ENCODE measurements at regions not wholly inside any gene's neighbourhood (a gene's known extent, or its start where the extent isn't known, plus 50 kb on each side); places are given as distances from the start of the nearest gene placed in this dataset.

GRCh38 chr6:30804333-30804732 is 60.0 kb upstream of the IER3 start:
- ChIA-PET POLR2A (interaction anchor here (0.6 kb wide), 1 partner anchor 718 kb away, joined by 4 read pairs; no protein-coding TSS in a partner anchor), CTCF (no interaction called here)
- no peak overlapping the region for H3K27ac Mint-ChIP-seq
- Histone ChIP-seq H3K4me3 (ENCODE audit: low read length) (no peak overlapping the region), H3K4me1 (ENCODE audit: insufficient read depth, low read length) (peaks cover 8% of the 10 kb centered on the region), H3K27me3 (ENCODE audit: control insufficient read depth in 1 of 2, insufficient read depth in 2 of 2, low read length in 2 of 2) (no peaks in the 10 kb centered on the region), H3K9me3 (ENCODE audit: control insufficient read depth in 1 of 2, insufficient read depth in 1 of 2, low read length in 2 of 2) (no peaks in the 10 kb centered on the region), H3K27ac (ENCODE audit: low read depth in 1 of 2, low read length in 2 of 2) (no peak overlapping the region), H3K36me3 (ENCODE audit: insufficient read depth, low read length) (no peaks in the 10 kb centered on the region)
- intact Hi-C loops (cut with DNase I, micrococcal nuclease), result no loop called here
- TF ChIP-seq CTCF (IDR thresholded peaks at IDR 0.05), result no peak
- no peak for ATAC-seq (ENCODE audit: poor library complexity)
- H3K4me1 Mint-ChIP-seq (ENCODE audit: low read depth), result peaks cover 33% of the 10 kb centered on the region
- no peak for DNase-seq
- H3K36me3 Mint-ChIP-seq (ENCODE audit: low read depth), result no peaks in the 10 kb centered on the region
- H3K27me3 Mint-ChIP-seq, result no peaks in the 10 kb centered on the region
- H3K4me3 Mint-ChIP-seq, result no peak overlapping the region
- H3K9me3 Mint-ChIP-seq, result no peaks in the 10 kb centered on the region

- Mint-ChIP-seq H3K4me3 (no peak overlapping the region), H3K36me3 (ENCODE audit: low read depth) (no peaks in the 10 kb centered on the region), H3K4me1 (ENCODE audit: low read depth) (peaks cover 32% of the 10 kb centered on the region), H3K27me3 (no peaks in the 10 kb centered on the region), H3K27ac (no peak overlapping the region), H3K9me3 (no peaks in the 10 kb centered on the region)
- CTCF ChIA-PET, result no interaction called here
- Histone ChIP-seq H3K27ac (ENCODE audit: low read depth in 1 of 2, low read length in 2 of 2) (no peak overlapping the region), H3K4me3 (ENCODE audit: low read length) (no peak overlapping the region), H3K36me3 (ENCODE audit: insufficient read depth, low read length) (no peaks in the 10 kb centered on the region), H3K9me3 (ENCODE audit: control insufficient read depth in 1 of 2, insufficient read depth in 1 of 2, low read length in 2 of 2) (no peaks in the 10 kb centered on the region), H3K27me3 (ENCODE audit: control insufficient read depth in 1 of 2, insufficient read depth in 2 of 2, low read length in 2 of 2) (no peaks in the 10 kb centered on the region), H3K4me1 (ENCODE audit: insufficient read depth, low read length) (peaks cover 4% of the 10 kb centered on the region)
- TF ChIP-seq CTCF (IDR thresholded peaks at IDR 0.05), result no peak
- DNase-seq (no peak), ATAC-seq (ENCODE audit: poor library complexity) (no peak)
- POLR2A ChIA-PET, result interaction anchor here (1.4 kb wide), 1 partner anchor 9 kb away, joined by 6 read pairs; no protein-coding TSS in a partner anchor
- intact Hi-C loops (cut with DNase I, micrococcal nuclease), result loop anchor here in 1 of 2 experiments (1.0 kb wide), 1 partner anchor 38 kb away; no protein-coding TSS in a partner anchor
These were observed 58.4 kb upstream of the IER3 start for GRCh38 chr6:30802731-30803130.

- Histone ChIP-seq H3K9me3 (ENCODE audit: control insufficient read depth in 1 of 2, insufficient read depth in 1 of 2, low read length in 2 of 2) (no peaks in the 10 kb centered on the region), H3K4me3 (ENCODE audit: low read length) (no peak overlapping the region), H3K27me3 (ENCODE audit: control insufficient read depth in 1 of 2, insufficient read depth in 2 of 2, low read length in 2 of 2) (no peaks in the 10 kb centered on the region), H3K4me1 (ENCODE audit: insufficient read depth, low read length) (peaks cover 4% of the 10 kb centered on the region), H3K36me3 (ENCODE audit: insufficient read depth, low read length) (no peaks in the 10 kb centered on the region), H3K27ac (ENCODE audit: low read depth in 1 of 2, low read length in 2 of 2) (no peak overlapping the region)
- no peak overlapping the region for H3K4me3 Mint-ChIP-seq
- TF ChIP-seq CTCF (IDR thresholded peaks at IDR 0.05), result no peak
- no peaks in the 10 kb centered on the region for H3K9me3 Mint-ChIP-seq
- peaks cover 29% of the 10 kb centered on the region for H3K4me1 Mint-ChIP-seq (ENCODE audit: low read depth)
- POLR2A ChIA-PET, result no interaction called here
- no peak overlapping the region for H3K27ac Mint-ChIP-seq
- intact Hi-C loops (cut with DNase I, micrococcal nuclease), result no loop called here
- H3K27me3 Mint-ChIP-seq, result no peaks in the 10 kb centered on the region
- H3K36me3 Mint-ChIP-seq (ENCODE audit: low read depth), result no peaks in the 10 kb centered on the region
- CTCF ChIA-PET, result no interaction called here
- no peak for ATAC-seq (ENCODE audit: poor library complexity)
- no peak for DNase-seq
These were observed 57.6 kb upstream of the IER3 start for GRCh38 chr6:30801950-30802349.
